GM21619 (cell line): ENCODE measurements at regions not wholly inside any gene's neighbourhood (a gene's known extent, or its start where the extent isn't known, plus 50 kb on each side); places are given as distances from the start of the nearest gene placed in this dataset.
"Not testable (repeated sequence)": the region's sequence is repeated elsewhere in the genome, so short reads cannot be mapped to it uniquely, and the experiment has no call there.

Source experiments
- ATAC-seq: cut with Tn5 transposase; IDR thresholded peaks from one replicate; pipeline ENCODE4 v1.9.1; 2021; ENCODE audit not compliant: unreplicated experiment

DNA sequence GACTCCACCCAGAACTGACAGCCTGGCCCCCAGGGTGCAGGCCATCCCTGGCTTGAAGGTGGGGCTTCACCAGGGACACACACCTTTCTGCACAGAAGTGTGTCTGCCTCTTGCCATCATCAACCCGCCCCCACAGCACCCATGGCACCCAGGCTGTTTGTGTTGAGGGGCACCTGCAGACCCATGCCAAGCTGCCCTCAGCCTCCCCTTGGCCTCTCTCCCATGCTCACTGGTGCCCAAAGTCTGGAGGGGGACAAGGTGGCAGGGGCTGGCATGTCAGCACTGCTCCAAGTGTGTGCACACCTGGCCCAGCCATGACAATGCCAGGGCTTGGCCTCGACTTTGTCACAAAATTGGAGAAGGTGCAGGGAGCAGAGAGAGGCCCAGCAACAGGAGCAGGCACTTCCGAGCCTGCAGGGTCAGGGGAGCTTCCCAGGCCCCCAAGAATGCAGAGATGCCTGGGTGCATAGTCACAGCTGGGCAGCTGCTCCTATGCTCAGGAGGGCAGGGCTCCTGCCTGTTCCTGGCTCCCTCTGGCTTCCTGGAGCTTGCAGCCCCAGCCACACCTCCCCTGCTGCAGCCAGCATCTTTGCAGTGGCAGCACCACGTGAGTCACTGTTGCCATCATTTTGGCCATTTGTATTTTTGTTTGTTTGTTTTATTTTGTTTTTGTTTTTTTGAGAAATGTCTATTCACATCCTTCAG lies 280.6 kb upstream of the UBE2E3 start:
- ATAC-seq: no peak

DNA sequence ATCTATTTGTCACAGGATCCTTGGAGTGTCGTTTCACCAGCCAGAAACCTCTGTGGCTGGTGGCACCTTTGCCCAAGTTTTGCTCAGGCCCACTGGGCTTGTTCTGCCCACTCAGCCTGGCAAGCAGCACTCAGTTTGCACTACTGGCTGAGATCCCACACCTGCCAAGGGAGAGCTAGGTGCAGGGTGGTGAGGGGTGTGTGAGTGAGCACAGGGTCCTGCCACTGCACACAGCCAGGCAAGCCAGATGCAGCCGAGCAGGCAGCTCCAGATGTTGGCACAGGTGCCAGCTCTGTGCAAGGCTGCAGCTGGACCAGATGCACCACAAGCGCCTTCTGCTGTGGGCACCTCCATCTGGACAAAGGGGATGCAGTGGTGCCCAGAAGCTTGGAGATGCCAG lies 281.7 kb upstream of the UBE2E3 start:
- no peak for ATAC-seq

DNA sequence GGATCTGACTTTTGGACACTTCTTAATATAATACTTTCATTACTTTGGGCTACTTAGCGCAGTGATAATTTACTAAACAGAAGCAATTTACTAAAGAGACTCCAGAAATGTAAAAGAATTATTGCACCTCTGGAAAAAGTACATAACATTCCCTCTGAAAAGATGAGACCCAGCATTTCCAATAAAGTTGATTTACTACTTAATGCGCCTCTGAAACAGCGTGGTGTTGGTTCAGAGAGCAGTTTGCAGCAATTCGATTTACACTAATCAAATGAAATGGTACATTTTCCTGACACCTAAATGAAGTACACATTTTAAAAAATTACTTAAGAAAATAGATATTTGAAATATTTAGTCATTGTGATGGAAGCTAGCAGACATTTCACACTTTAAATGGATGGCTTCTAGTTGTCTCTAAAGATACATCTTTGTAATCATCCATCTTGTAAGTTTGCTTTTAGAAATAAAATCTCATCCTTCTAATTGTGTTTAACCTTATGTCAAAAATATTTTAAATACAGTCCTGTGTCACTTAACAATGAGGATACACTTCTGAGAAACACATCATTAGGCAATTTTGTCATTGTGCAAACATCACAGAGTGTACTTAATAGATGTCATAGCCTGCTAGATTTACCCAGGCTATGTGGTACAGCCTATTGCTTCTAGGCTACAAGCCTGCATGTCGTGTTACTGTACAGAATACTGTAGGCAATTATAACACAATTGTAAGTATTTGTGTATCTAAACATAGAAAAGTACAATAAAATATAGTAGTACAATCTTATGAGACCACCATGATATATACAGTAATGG lies 284.6 kb upstream of the UBE2E3 start:
- ATAC-seq: no peak

DNA sequence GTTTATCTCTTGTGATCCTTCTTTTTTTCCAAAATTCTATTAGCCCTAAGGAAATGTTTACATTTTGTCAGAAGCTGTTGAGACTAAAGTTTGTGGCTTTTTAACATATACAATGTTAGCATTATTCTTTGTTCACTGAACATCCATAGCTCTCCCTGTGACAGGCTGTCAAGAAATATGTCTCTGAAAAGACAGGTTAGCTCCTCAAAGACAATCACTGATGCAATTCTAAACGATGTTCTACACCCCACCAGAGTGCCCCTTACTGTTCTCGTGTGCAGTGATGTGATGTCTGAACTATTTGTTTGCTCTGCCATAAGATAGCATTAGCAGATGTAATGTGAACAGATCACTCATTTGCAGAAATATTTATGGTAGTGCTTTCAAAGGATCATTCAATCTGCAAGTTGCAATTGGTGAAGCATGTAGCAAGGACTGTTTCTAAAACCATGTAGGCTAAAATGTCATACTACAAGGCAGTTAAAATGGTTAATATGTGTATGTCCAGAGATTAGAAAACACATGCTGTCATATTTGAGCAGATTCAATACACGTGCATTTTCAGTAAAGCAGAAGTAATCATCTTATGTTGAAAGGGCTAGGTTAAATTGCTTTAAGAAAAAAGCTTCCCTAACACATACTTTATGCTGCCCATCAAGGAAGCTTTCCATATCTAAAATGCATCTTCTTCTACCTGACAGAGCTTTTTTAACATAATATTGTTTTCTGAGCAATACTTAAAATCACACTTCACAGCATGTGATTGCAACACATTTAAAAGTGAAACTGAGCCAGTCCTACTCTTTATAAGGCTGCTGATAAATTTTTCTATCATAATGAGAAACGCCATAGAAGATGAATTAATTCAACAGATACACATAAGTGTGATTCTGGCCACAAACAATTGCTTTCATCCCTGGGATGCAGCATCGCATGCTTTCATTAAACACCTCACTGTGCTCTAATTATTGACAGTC lies 285.7 kb upstream of the UBE2E3 start:
- ATAC-seq: no peak

DNA sequence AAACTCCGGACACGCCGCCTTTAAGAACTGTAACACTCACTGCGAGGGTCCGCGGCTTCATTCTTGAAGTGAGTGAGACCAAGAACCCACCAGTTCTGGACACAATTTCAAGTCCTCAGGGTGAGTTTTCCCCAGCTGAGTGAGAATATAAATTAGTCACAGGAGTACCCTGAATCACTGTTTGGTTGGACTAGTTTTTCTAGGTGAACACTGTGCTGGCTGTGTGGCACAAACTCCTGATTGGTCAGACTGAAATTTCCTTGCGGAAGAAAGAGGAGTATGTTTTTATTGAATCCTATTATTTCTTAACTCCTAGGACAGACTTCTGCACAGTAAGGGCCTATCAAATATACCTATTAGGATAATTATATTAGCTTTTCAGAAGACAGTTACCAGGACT lies 288.1 kb upstream of the UBE2E3 start:
- no peak for ATAC-seq

DNA sequence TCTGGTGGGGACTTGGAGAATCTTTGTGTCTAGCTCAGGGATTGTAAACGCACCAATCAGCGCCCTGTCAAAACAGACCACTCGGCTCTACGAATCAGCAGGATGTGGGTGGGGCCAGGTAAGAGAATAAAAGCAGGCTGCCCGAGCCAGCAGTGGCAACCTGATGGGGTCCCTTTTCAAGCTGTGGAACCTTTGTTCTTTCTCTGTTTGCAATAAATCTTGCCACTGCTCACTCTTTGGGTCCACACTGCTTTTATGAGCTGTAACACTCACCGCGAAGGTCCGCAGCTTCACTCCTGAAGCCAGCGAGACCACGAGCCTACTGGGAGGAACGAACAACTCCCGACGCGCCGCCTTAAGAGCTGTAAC lies 288.6 kb upstream of the UBE2E3 start:
- not testable (repeated sequence) for ATAC-seq

DNA sequence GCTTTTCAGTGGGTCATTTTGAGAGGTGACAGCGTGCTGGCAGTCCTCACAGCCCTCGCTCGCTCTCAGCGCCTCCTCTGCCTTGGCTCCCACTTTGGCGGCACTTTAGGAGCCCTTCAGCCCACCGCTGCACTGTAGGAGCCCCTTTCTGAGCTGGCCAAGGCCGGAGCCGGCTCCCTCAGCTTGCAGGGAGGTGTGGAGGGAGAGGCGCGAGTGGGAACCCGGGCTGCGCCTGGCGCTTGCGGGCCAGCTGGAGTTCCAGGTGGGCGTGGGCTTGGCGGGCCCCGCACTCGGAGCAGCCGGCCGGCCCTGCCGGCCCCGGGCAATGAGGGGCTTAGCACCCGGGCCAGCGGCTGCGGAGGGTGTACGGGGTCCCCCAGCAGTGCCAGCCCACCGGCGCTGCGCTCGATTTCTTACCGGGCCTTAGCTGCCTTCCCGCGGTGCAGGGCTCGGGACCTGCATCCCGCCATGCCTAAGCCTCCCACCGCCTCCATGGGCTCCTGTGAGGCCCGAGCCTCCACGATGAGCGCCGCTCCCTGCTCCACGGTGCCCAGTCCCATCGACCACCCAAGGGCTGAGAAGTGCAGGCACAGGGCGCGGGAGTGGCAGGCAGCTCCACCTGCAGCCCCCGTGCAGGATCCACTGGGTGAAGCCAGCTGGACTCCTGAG lies 289.1 kb upstream of the UBE2E3 start:
- not testable (repeated sequence) for ATAC-seq

DNA sequence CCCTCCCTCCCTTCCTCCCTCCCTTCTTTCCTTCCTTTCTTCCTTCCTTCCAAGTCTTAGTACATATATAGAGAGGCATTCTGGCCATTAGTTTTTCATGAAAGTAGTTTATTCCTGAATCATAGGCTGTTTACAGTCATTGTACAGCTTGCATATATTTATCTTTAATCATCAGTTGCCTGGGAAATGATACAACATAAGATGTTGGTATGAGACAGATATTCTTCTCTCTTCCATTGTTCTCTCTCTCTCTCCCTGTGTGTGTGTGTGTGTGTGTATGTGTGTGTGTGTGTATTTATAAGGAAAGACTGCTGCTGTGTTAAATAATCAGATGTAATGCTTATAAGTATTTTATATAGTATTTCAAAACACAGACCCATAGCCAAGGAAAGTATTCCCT lies 289.8 kb upstream of the UBE2E3 start:
- no peak for ATAC-seq

DNA sequence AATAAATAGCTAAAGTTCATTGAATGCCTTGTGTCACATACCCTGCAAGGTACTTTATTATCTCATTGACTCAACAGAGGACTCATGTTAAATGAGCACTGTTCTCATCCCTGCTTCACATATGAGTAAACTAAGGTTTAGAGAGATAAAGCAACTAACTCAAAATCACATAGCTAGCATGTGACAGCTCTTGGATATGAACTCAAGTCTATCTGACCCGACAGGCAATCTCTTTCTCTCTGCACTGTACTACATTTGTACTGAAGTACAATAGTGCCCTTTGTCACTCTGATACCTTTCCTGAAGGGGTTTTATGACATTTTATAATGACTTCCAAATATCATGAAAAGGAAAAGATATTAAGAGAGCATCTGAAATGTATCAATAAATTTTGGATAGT lies 297.5 kb upstream of the UBE2E3 start:
- ATAC-seq: no peak

DNA sequence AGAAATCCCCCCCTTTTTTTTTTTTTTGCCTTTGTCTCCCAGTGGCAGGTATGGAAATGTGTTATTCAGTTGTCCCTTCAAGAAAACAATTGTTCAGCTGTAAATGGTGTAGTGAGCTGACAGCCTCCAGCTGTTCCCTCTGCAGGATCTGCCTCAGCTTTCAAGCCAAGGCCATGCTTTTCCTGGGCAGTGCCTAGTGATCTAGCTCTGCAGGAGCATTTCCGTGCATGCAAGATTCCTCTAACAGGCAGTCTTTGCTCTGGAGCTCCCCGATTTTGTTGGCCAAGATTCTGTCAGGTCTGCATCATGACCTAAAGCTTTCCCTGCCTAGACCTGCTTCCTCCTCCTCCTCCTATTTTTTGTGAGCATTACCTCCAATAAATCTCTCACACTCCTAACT lies 300.7 kb upstream of the UBE2E3 start:
- ATAC-seq: no peak

DNA sequence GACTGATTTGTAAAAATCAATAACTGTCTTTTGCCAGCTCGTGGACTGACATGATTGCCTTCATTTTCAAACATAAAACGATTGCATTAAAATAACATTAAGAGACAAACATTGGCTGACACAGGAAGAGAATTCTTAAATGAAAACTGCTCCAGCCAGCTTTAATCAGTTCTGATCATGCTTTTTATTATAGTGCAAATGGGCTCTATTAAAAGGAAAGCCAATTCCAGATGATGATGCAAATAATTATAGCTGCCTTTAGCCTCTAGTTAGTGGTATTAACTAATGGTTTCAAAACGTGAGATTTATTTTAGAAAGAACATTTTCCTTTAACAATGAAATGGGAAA lies 301.8 kb upstream of the UBE2E3 start:
- ATAC-seq: no peak

DNA sequence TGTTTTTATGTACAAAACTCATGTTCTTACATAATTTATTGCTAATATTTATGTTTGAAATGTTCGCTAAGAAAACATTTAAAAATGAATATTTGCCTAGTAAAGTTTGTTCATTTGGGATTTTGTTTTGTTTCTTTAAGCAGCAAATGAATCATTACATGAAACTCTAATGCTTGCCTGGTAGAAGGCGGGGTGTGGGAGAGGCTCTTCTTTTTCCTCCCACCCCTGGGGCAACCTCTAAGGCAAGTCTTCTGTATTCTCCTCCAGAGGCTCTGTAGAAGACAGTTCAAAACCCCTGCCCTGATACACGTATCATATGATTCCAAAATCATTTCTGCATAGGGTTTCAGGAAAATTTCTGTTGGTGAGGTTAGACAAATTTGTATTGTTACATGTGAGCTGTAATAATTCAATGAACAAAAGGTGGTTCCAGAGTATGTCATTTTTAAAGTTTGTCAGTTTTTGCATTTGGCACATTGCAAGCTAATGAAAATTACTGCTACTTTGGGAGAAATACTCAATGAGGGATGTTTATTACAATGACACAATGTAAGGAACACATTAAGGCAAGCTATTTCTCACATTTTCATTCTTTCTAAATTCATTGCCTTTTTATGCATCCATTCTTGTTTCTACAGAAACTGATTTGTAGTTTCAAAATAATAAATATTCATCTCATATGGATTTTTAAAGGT lies 302.3 kb upstream of the UBE2E3 start:
- ATAC-seq: no peak

DNA sequence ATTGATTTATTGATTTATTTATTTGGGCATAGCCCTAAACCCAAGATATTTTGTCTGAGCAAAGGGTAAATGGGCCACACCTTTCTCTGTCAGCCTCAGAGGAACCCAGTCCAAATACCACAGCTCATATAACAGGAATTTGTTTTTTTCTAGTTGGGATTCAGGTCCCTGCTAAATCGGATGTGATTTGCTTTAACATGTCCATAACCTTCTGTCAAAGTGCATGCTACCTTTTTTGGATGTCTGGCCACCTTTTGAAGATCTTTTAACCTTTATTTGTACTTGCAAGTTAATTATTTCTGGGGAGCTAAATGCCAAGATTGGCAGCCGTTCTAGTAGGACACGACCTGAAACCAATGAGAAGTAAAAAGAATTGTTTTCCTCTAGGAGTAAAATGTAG lies 303.2 kb upstream of the UBE2E3 start:
- ATAC-seq: no peak

DNA sequence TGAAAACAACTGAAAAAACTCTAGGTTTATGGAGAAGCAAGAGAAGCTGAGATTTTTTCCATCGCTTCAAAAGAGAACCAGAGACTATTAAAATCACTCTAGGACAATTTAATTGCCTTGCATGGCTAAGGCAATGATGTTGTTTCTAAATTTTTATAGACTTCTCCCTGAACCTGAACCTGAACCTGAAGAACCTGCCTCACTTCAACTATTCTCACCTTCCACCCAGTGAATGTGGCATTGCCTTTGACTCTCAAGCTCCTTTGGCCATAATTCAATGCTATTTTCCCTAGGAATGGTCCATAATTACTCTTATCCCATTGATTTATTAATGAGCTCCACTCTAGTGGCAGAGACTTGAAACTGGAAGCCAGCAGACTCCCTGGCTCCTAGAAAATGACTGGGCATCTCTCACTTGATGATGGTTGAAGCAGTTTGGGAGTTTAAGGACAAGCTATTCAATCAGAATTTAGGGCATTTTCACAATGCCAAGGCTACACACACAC lies 303.8 kb upstream of the UBE2E3 start:
- no peak for ATAC-seq

DNA sequence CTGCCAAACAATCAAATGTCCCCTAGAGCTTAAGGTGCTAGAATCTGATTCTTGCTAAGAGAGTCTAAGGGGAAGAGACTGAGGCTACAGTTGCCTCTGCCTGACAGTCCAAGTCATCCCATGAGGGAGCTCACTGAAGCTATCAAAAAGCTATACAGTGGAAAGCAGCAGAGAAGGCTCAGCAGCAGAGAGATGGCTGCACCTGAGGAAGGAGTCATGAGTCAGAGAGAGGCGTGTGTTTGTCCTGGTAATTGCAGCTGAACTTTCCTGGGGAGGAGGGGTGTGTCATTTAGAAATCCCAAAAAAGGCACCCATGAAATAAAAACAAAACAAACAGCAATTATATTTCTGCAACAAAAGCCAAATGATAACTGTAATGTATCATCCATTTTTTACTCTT lies 305.2 kb upstream of the UBE2E3 start:
- ATAC-seq: no peak

DNA sequence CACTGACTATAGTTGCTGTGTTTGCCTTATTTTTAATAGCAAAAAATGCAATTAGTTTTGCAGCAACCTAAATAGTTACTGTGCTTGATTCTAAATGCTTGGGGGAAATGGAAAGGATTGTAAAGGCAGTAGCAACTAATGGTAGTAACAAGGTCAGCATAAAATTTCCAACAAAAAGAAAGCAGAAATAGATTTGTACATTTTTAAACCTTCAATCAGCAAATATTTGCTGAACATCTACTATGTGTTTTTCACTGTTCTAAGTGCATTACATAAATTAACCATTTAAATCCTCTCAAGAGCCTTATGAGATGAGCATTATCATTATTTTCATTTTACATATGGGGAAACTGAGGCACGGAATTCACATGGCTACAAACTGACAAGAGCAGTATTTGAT lies 308.0 kb upstream of the UBE2E3 start:
- no peak for ATAC-seq

DNA sequence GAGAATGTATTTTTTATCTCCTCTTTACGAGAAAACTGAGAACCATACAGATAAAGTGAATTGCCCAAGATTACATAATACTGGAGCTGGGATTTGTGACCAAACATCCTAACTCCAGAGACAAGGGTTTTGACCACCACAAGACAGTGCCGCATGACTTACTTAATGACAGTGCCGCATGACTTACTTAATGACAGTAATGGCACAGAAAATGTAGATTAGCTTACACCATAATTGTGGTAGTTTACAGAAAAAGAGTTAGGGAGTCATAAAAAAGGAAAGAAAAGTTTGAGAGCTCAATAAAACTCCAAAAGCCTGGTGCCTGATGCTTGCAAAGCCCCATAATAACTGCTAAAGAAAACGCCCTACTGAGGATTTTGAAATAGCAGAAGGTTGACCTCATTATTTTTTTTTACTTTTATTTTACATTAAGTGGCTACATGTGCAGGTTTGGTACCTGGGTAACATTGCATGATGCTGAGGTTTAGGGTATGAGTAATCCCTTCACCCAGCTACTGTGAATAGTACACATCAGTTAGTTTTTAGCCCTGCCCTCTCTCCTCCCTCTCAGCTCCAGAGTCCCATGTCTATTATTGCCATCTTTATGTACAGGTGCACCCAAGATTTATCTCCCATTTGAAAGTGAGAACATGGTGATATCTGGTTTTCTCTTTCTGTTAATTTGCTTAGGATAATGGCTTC lies 310.0 kb upstream of the UBE2E3 start:
- no peak for ATAC-seq

DNA sequence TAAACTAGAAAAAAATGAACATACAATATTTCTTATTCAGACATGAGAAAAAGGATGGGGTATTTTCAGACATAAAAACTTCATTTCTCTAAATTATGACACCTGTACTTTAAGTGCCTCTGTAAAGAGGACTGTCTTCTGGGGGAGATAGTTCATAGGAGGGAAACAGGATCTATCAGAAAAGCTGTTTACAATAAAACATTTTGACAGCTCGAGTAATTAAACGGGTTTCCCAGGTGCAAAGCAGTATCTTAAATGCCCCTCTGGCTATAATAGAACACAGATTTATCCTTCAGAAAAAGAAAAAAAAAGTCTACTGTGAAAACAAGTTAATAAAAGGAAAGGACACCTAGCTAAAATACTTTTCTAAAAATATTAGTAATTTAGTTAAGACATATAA lies 311.4 kb upstream of the UBE2E3 start:
- no peak for ATAC-seq

DNA sequence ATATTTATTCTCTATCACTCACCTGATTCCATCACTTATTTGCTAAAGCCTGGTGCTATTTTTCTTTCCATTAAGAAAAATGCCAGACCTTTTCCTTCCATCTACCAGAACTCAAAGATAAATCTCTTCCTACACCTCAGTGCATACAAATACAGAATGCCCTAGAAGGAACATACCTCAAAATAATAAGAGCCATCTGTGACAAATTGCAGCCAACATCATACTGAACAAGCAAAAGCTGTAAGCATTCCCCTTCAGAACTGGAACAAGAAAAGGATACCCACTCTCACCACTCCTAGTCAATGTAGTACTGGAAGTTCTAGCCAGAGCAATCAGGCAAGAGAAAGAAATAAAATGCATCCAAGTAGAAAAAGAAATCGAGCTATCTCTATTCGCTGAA lies 315.9 kb upstream of the UBE2E3 start:
- no peak for ATAC-seq
